ENCODE measurements at regions not wholly inside any gene's neighbourhood (a gene's known extent, or its start where the extent isn't known, plus 50 kb on each side); places are given as distances from the start of the nearest gene placed in this dataset.

DNA sequence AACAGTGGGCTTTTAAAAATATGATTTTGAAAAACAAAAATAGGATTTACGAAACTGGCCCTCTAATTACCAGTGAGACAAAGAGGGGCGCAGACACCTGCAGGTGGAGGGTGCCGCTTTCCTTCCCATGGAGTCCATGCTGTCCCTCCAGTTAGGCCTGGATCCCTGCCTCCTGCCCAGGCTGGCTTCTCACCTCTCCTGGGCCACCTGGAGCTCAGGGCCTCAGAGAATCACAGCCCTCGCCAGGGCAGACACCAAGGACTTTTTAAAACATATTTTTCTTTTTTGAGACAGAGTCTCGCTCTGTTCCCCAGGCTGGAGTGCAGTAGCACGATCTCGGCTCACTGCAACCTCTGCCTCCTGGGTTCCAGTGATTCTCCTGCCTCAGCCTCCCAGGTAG is 1437.2 kb downstream of the TBC1D22A start:
- no peak for DNase-seq (ENCODE audit: low read depth in 4 of 4, low spot score in 2 of 4)

DNA sequence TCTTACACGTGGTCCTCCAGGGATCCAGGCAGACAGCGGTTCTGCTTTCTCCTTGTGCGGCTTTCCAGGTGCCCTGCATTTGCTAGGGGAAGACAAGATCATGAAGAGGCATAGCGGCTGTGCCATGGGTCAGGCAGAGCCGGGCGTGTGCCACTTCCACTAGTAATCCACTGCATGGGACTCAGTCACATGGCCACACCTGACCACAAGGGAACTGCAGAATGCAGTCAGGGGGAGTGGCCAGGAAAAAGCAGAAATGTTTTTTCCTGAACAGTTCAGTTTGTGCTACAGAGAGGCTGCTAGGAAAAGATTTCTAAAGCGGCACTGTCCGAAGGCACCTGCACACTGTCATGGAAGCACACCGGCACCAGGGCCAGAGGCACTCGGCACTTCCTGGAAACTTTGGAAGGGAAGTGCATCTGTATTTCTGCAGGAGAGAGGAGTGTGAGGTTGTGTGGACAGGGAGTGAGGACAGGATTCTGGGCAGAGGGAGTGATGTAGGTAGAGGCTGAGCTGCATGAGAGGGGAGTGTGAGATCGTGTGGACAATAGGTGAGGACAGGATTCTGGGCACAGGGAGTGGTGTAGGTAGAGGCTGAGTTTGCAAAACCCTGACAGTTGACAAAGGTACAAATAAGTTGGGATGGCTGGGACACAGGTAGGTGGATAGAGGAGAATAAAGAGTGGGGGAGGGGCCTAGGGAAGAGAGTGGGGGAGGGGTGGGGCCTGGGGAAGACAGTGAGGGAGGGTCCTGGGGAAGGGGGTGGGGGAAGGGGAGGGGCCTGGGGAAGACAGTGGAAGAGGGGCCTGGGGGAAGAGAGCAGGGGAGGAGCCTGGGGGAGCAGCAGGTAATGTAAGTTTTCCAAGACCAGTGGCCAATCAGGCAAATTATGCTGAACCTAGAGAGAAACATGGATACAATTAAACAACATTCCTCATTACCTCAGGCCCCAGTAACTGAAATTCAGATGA is 1436.3 kb downstream of the TBC1D22A start:
- no peak for DNase-seq (ENCODE audit: low read depth in 4 of 4, low spot score in 2 of 4)

DNA sequence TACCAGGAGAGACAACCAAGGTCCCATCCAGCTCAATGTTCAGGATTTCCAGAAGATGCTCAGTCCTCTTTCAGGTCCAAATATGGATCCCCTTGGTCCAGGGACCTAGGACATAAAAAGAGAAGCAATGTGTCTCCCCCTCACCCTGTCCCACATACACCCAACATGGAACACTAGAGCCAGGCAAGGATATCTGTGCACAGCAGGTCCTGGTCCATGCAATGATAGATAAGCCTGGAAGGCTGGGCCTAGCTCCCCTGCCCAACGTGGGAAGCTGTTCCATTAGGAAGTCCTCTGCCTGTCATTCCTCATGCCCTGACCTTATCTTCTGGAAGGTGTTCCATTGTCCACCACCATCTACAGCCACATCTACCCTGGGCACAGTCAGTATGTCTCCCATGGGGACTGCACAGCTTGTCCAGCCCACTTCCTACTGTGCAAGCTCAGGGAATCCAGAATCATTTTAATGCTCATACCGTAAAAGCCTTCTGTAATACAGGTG is 1434.8 kb downstream of the TBC1D22A start:
- no peak for DNase-seq (ENCODE audit: low read depth in 4 of 4, low spot score in 2 of 4)

DNA sequence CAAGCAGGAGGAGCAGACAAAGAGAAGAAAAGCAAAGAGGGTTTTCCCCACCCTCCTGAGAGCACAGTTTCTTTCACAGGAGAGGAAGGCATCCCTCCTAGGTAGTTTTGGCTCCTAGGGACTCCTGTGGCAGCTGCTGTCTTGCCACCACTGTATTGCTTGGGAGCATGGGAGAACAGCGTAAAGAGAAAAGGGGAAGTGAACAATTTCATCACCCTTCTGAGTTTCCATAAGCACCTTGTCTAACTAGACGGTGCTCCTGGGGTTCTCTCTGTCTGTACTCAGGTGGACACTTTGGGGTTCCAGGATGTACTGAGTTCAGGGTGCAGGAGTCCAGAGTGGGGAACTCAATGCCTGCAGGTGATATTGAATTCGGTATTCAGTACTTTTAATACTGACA is 1430.5 kb downstream of the TBC1D22A start:
- DNase-seq (ENCODE audit: low read depth in 4 of 4, low spot score in 2 of 4), result no peak

DNA sequence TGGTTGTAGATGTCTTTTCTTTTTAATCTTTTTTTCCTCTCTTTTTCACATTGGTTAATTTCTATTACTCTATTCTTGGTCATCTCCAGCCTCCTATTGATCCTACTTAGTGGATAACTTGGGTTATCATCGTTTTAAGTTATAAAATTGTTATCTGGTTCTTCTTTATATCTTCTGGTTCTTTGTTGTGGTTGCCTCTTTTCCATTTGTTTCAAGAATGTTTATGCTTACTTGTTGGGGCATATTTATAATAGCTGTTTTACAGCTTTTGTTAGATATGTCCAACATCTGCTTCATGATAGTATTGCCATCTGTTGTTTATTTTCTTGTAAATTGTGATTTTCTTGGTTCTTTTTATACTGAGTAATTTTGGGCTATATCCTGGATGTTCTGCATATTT is 1429.6 kb downstream of the TBC1D22A start:
- DNase-seq (ENCODE audit: low read depth in 4 of 4, low spot score in 2 of 4), result no peak

DNA sequence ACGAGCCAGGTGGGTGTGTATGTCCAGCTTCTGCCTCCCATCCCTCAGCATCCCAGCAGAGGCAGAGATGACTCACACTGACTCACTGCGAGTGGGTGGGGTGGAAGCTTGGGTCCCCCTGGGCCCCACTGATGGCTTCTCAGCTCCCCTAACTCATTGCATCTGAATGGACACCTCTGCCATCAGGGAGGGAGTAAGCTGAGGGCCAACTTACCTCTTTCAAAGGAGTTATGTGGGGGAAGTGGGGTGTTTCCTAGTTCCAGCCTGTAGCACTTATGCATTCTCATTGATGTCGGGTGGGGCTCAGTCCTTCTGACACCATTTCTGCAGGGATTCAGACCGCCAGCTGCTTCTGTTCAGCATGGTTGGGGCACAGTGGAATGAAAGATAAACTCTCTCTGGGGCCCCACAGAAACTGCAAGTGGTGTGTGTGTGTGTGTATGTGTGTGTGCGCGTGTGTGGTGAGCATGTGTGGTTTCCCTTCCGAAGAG is 1425.8 kb downstream of the TBC1D22A start:
- DNase-seq (ENCODE audit: low read depth in 4 of 4, low spot score in 2 of 4), result no peak

DNA sequence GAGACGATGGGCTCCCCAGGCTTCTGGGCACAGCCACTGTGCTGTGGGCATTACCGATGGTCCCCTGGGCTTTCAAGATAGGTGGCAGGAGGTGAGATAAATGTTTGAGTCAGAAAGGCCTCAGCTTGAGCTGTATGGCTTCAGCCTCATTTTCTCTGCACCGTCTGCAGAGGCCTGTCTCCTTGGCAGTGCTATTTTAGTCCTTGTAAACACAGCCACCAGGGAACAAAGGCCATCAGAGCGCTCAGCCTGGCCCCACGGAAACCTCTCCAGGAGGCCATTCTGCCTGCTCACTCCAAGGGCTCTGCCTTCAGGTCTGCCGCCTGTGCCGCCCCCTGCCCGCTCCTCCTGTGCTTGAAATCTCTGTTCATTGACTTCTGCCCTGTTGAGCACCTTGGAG is 1424.9 kb downstream of the TBC1D22A start:
- DNase-seq (ENCODE audit: low read depth in 4 of 4, low spot score in 2 of 4), result no peak

DNA sequence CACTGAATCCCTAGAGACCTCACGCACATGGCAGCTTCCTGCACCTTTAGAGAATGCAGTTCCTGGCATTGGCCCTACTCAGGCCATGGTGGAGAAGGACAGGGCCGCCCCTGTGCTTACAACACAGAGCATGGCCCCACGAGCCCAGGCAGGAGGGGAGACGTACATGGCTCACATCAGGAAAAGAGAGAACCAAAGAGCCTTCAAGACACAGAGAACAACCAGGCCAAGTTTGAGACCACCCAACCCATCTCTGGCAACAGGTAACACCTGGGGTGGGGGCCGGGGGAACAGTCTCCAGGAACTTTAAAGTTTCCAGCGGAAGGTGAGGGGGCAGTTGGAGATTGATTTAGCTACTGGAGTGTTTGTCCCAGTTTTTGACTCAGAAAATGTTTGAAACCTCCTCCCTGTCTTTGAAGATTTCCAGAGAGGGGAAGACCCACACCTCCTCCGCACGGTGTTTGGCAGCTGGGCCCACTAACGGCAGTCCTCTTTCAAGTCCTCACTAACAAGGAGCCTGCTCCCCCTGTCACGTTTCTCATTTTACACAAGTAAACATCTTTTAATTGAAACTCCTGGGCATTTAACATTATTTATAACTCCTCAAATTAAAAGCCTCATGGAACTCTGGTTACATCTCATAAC is 1423.8 kb downstream of the TBC1D22A start:
- no peak for DNase-seq (ENCODE audit: low read depth in 4 of 4, low spot score in 2 of 4)

DNA sequence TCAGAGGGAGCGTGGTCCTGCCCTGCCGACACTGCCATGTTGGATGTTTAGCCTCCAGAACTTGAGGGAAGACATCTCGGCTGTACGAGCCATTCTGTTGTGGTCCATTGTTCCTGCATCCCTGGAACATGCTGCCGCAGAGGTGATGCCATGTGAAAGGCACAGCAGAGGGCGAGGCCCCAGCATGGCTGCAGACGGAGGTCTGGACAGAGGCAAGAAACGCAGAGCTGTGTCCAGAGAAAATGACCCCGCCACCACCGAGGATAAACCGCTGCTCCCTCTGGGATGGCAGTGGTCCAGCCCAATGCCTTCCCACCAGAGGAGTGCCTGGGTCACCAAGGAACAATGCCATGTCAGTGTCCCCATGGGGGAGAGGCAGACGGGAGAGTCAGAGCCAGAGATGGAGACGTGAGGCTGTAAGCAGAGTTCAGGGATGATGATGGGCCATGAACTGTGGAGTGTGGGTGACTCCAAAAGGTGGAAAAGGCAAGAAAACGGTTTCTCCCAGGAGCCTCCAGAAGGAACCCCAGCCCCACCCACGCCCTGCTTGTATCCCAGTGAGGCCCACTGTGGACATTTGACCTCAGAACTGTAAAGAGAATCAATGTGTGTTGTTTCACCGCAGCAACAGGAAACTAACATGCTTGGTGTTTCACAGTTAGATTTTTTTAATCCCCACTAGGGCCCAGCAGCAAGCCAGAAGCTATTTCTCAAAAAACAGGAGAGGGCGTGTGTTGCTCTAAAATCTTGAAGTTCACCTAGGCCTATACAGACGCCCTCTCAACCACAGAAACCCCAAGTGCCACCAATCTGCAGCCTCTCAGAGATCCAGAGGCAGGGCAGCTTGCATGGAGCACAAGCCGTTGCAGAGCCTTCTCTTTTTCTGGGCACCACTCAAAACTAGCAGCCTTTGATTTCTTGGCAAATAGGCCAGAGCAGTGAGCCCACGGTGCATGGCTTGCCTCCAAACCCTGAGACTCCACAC is 1422.9 kb downstream of the TBC1D22A start:
- DNase-seq (ENCODE audit: low read depth in 4 of 4, low spot score in 2 of 4), result no peak

DNA sequence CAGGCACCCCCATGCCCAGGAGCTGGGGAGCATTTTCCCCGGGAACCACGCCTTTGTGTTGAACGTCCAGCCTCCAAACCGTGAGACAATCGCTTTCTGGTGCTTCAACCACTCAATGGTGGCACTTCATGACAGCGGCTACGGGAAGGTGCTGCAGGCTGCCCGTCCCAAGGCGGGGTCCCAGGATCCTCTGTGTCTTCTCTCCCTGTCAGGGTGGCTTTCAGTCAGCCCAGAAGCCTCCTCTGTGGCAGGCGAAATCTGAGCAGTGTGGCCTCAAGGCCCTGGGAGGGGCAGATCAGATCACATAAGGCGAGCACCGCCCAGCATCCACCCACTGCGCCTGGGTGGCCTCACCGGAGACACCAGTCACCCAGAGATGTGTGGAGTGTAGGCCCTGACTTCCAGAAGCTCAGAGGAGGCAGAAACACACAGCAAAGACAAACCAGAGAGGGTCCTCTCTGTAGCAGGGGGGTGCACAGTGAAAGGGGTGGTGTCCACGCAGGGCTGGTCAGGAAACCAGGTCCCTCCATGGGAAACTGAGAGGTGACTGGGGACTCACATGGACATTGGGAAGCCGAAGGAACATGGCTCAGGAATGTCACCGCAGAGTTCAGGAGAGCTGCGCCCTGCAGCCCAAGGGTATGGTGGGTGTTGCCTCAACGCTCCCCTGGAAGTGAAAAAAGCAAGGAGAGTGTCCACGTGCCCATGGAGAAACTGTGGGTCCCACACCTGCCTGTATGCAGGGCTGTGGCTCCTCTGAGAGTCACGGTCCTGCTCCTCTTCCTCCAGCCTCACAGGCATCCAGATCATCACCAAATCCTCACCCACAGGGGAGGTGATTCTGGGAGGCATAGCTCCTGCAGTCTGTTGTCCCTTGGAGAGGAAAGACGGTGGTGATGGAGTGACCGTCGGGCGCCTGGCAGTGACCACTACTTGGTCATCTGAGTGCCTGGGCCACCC is 1420.7 kb downstream of the TBC1D22A start:
- no peak for DNase-seq (ENCODE audit: low read depth in 4 of 4, low spot score in 2 of 4)

DNA sequence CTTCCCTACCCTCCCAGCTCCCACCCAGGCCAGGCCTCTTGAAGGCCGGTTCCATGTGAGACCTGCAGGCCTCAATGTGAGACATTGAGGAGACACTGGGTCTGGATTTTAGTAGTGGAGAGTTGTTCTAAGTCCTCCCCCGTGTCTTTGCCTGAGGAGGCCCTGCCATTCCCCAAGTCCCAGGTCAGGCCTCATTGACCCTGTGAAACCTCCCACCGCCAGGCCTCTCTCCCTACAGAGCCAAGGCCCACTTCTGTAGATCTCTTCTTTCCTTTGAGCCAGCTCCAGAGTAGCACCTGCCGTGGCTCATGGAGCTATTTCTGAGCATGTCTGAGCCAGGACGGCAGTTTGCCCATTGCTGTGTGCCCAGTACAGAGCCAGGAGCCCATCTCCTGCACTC is 1419.6 kb downstream of the TBC1D22A start:
- DNase-seq (ENCODE audit: low read depth in 4 of 4, low spot score in 2 of 4), result no peak

DNA sequence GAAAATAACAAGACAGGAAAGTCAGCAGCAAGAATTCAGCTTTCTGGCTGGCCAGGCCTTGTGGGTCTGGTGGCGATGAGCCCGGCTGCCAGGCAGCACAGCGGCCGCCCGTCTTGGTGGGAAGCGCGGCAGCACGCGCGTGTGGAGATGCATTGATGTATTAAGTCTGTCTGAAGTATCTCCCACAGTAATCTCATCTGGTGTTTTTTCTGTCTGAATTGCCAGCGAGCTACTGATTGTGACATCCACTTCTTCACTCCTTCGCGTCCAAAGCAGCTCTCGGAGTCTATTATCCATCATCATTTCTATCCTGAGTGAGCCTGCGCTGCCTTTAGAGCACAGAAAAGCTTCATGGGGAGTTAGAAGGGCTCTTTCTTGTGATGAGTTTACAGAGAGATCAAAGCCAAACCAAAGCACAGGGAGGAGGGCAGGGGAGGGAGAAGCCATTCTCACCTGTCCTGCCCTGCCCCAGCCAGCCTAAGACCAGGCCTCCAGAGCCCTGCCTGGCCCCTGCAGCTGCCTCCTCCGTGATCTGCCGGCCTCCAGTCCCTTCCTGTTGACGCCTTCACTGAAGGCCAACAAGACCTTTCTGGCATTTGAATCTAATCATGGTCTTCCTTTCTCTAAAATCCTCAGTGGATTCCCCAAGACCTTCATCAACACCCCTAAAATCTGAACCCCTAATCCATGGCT is 1419.0 kb downstream of the TBC1D22A start:
- no peak for DNase-seq (ENCODE audit: low read depth in 4 of 4, low spot score in 2 of 4)

DNA sequence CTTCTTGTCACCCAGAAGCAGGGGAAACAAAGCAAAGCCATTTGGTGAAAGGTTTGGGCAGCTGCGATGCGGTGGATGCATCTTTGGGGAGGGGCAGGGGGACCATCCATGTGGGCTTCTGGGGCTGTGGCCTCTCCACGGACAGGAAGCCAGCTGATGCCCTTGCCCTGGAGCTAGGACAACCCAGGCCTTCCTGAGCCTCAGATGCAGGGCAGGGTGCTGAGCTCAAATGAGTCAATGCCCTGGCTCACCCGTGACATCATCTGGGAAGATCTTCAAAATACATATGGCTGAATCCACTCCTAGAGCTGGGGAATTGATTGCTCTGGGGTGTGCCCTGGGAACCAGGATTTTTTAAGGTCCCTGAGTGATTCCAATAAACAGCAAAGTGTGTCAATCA is 1418.2 kb downstream of the TBC1D22A start:
- no peak for DNase-seq (ENCODE audit: low read depth in 4 of 4, low spot score in 2 of 4)

DNA sequence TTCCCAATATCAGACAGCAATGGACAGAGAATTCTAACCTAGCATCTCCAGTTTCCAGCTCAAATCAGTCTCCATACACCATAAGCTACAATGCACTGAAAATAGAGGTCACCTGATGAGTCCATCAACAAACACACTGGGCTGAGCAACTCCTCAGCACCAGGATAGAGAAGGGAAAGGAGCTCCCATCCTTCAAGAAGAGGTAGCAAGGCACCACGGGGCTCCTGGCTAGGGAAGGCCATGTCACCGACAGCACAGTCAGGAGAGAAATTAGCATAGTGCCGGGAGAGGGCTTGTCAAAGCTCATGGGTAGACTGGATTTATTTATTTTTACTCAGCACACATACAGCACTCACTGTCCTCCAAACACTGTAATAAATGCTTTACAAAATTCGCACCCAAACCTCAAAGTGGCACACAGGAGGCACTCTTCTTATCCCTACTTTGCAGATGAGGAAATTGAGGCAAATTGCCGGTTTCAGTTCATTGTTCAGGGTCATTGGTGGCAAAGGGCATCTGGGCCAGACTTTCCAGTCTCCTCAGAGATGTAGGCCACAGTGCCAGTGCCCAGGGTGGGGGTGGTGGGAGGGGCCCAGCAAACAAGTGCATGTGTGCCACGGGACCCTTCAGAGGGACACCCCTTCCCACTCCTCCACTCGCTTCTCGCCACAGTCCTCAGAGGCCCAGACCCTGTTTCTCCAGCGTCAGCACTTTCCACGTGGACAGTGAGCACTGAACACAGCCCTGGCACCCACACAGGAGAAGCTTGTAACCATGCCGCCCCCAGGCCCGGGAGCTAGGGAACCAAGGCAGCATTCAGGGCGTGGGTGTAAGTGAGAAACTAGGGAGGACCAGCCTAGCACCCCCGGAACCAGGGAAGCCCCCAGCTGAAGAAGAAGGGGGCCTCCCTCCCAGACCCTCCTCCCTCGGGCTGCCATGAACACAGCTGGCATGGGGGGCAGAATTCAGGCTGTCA is 1417.4 kb downstream of the TBC1D22A start:
- no peak for DNase-seq (ENCODE audit: low read depth in 4 of 4, low spot score in 2 of 4)

DNA sequence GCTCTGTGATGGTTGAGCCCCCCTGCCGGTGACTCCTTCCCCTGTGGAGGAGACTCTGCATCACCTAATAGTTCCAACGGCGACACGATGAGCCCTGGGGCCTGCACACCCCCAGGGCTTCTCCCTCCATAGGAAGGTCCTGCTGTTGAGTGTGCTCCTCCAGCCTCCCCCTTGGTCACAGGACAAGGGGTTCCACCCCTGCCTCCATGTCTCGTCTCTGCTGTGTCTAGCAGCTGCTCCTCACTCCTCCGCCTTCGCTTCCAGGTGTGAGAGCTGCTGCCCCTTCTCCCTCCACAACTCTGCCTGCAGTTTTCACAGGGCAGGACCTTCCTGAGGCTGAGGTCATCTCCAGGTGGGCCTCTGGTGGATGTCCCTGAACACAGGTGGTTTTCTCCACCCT is 1416.1 kb downstream of the TBC1D22A start:
- no peak for DNase-seq (ENCODE audit: low read depth in 4 of 4, low spot score in 2 of 4)

DNA sequence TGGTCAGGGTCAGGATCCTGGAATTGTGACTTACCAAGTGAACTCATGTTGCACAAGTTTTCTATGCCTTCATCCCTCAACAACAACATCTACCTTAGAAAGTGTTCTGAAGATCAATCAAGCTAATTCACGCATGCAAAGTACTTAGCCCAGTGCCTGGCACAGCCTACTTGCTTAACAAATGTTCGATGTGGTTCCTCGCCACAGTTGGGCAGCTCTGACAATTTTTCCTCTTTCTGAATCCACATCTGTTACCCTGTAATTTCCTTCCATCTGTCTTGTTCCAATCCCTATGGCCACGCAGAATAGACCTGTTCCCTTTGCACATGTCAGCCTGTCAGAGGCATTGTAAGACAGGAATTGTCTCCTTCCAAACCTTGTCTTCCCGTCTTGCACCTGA is 1415.2 kb downstream of the TBC1D22A start:
- no peak for DNase-seq (ENCODE audit: low read depth in 4 of 4, low spot score in 2 of 4)

DNA sequence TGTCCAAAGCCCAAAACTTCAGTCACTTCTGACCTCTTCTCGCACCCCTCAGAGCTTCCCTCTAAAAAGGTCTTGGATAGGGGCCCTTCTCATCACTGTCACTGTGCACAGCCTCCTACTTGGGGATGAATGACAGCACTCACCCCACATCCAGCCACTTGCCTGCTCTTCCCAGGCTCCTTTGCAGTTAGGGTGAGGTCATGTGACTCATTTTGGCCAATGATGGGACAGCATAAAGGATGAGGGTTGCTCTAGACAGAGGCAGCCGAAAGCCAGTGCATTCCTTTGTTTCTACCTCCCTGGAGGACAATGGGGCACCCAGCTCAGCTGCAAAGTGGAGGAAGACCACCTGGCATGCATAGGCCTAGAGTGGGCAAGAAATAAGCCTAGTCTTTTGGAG is 1413.3 kb downstream of the TBC1D22A start:
- no peak for DNase-seq (ENCODE audit: low read depth in 4 of 4, low spot score in 2 of 4)

DNA sequence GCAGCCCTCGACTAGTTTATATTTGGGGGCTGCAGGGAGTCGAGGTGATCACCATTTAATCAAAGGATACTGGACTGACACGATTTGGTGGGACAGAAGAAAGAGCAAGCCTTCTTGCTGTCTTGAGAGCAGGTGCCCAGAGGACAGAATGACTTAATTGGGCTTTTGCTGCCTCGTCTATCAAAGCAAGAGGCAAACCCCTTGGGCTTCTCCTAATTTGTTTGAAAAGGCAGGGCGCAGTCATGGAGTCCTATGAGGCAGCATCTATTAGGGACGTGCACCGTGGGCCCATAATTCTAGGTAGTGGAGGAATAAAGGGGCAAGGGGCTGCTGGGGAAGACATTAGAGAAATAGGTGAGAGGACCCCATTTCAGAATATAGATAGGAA is 1411.3 kb downstream of the TBC1D22A start:
- DNase-seq (ENCODE audit: low read depth in 4 of 4, low spot score in 2 of 4), result no peak

All from left renal cortex interstitium (tissue), 4 donors.